Kidney (tissue), 13 donors: ENCODE measurements at regions not wholly inside any gene's neighbourhood (a gene's known extent, or its start where the extent isn't known, plus 50 kb on each side); places are given as distances from the start of the nearest gene placed in this dataset.

Experiments used
- DNase-seq, 5 donors: peaks; one replicate each; pipeline ENCODE4 v3.0.0-alpha.2; 2013 to 2020
- FAIRE-seq: peaks from 2 replicates; lab custom pipeline; 2012; peaks lifted over from hg19 to GRCh38; lab: Jason Lieb, UNC
- H3K27ac ChIP-seq, 2 donors: one replicate each; pipeline ENCODE4 v1.7.0; 2013; ENCODE audit warnings: low read depth in 2 of 2, low read length in 2 of 2, inconsistent platforms in 1 of 2
- H3K27me3 ChIP-seq: one replicate; pipeline ENCODE4 v1.7.1; 2013; ENCODE audit warnings: low read length, inconsistent platforms; ENCODE audit not compliant: control insufficient read depth, insufficient read depth
- H3K36me3 ChIP-seq, 3 donors: one replicate each; pipeline versions ENCODE4 v1.7.0 to v1.7.1; 2013; ENCODE audit warnings: low read length in 3 of 3, control low read depth in 1 of 3, inconsistent platforms in 1 of 3; ENCODE audit not compliant: insufficient read depth in 3 of 3, control insufficient read depth in 2 of 3
- H3K4me1 ChIP-seq, 3 donors: one replicate each; pipeline versions ENCODE4 v1.7.0 to v1.7.1; 2013; ENCODE audit warnings: low read length in 3 of 3, inconsistent platforms in 1 of 3, low read depth in 1 of 3; ENCODE audit not compliant: control insufficient read depth in 2 of 3, insufficient read depth in 2 of 3
- H3K4me3 ChIP-seq, 3 donors: one replicate each; pipeline versions ENCODE4 v1.7.0 to v1.8.1; 2013; ENCODE audit warnings: low read length in 3 of 3, control low read depth in 1 of 3, inconsistent platforms in 1 of 3
- H3K9ac ChIP-seq, 3 donors: one replicate each; pipeline versions ENCODE4 v1.7.0 to v1.7.1; 2013; ENCODE audit warnings: low read length in 3 of 3, control low read depth in 1 of 3, inconsistent platforms in 1 of 3
- H3K9me3 ChIP-seq, 3 donors: one replicate each; pipeline versions ENCODE4 v1.7.0 to v1.7.1; 2013; ENCODE audit warnings: low read length in 3 of 3, control low read depth in 1 of 3, inconsistent platforms in 1 of 3; ENCODE audit not compliant: control insufficient read depth in 2 of 3, insufficient read depth in 1 of 3
- CTCF ChIP-seq: IDR thresholded peaks from 3 replicates; pipeline ENCODE4 v1.5.1; 2012; ENCODE audit warnings: mild to moderate bottlenecking, moderate library complexity, borderline replicate concordance; ENCODE audit not compliant: insufficient read depth; ENCODE audit errors: extremely low read depth
- intact Hi-C: fragments of 100-400 bp; cut with DNase I; formaldehyde crosslinking; loops from one replicate; pipeline ENCODE4 v1.11.1; 2022
- donor health status: control.
- donor health status: control.
- donor health status: control.
- donor health status: control.
- donor health status: control.
- donor health status: DM: yes; HTN: yes; CAD: no.
- donor health status: Normal renal cell carcinoma (clear cell type).

- peak in 2 of 5 donors; percentile 42 to 57 for DNase-seq
Observed at GRCh38 chr9:1538301-1538700, 476.8 kb upstream of the SMARCA2 start.

GRCh38 chr9:1539216-1539615 lies 475.9 kb upstream of the SMARCA2 start:
- DNase-seq (no peak), FAIRE-seq (no peak)
- Histone ChIP-seq H3K27ac (no peak overlapping the region), H3K9ac (no peak overlapping the region), H3K4me3 (no peak overlapping the region), H3K27me3 (no peaks in the 10 kb centered on the region), H3K4me1 (no peaks in the 10 kb centered on the region), H3K36me3 (no peaks in the 10 kb centered on the region), H3K9me3 (no peaks in the 10 kb centered on the region)
- intact Hi-C loops, result no loop called here
- TF ChIP-seq CTCF, result no peak

More at GRCh38 chr9:1538301-1538700, 476.8 kb upstream of the SMARCA2 start:
- H3K4me1 ChIP-seq, result no peaks in the 10 kb centered on the region
- no peak for FAIRE-seq
- no peak overlapping the region for H3K4me3 ChIP-seq
- intact Hi-C loops, result no loop called here
- no peaks in the 10 kb centered on the region for H3K9me3 ChIP-seq
- no peaks in the 10 kb centered on the region for H3K27me3 ChIP-seq
- H3K36me3 ChIP-seq, result no peaks in the 10 kb centered on the region
- no peak for TF ChIP-seq CTCF
- no peak overlapping the region for H3K9ac ChIP-seq
- no peak overlapping the region for H3K27ac ChIP-seq

- no peak overlapping the region for H3K27ac ChIP-seq
- intact Hi-C loops, result no loop called here
- no peaks in the 10 kb centered on the region for H3K27me3 ChIP-seq
- no peak overlapping the region for H3K9ac ChIP-seq
- H3K36me3 ChIP-seq, result no peaks in the 10 kb centered on the region
- DNase-seq (no peak), FAIRE-seq (no peak)
- no peaks in the 10 kb centered on the region for H3K4me1 ChIP-seq
- no peak overlapping the region for H3K4me3 ChIP-seq
- no peak for TF ChIP-seq CTCF
- no peaks in the 10 kb centered on the region for H3K9me3 ChIP-seq
Observed at GRCh38 chr9:1550636-1551035, 464.5 kb upstream of the SMARCA2 start.
